8988T (cell line): ENCODE measurements at regions not wholly inside any gene's neighbourhood (a gene's known extent, or its start where the extent isn't known, plus 50 kb on each side); places are given as distances from the start of the nearest gene placed in this dataset.
"Not testable (repeated sequence)": the region's sequence is repeated elsewhere in the genome, so short reads cannot be mapped to it uniquely, and the experiment has no call there.

ENCODE experiments used
- DNase-seq: peaks from one replicate; pipeline ENCODE4 v3.0.0; 2011

DNA sequence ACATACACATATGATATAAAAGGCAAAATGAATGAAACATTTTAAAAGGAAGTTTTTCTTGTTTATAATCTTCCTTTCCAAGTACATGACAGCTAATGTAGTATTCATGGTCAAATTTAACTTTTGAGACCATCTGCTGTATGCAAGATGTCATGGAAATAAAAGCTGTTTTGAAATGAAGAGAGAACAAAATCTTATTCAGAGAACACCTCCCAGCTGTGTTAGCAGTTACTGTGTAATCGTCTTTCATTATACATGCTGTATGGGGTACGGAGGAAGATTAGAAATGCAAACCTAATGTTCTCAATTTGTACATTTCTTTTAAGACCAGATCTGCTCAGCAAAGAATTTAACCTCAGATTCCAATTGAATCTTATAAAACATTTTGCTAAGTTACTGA lies 1182.3 kb downstream of the OTOL1 start:
- DNase-seq: no peak

DNA sequence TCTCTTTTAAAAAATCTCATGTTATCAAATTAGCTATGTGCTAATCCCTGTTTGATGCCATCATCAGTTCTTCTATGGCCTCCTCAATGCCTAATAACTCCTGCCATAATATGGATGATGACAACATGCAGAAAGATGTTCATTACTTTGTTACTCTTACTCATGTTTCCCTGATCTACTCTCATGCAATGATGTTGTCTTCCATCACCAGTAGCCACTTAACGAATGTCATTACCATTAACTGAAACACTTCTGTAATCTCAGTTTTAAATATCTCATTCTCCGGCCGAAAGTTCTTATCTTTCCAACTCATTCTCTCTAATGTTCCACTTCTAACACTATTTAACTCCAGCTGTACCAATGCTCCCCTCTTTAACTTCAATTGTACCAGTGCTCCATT lies 1187.7 kb downstream of the OTOL1 start:
- no peak for DNase-seq

DNA sequence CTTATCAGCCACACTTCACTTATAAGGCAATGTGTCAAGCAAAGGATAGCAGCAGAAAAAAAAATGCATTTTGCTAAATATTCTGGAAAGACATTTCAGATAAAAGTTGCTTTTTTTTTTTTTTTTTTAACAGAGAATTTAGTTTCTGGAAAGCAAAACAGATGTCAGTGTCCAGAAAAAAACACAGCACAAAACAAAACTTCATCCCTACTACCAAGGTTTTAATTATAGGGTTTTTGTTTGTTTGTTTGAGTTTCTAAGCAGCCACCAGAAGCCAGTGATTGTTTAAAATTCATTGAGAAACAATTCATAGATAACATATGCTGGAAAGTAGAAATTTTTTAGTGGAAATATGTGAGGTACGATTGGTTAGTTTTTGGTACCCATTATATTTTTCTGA lies 1202.7 kb downstream of the OTOL1 start:
- DNase-seq: no peak

DNA sequence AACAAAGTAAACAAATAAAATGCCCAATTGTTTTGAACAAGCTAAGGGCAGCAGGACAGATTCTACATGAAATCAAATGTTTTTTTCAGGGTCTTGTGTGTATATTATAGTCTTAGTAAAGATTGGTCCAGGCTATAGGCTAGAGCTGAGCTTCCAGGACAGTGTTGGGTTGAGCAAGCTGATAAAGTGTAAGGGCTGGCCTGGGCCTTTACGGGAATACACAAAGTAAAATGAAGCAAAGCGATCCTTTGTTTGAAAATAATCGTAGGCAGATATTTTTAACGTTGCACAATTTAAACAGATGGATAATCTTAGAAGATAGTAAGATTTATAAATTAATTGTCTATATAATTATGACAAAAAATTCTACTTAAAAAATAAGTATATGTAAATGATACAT lies 1204.6 kb downstream of the OTOL1 start:
- DNase-seq: no peak

DNA sequence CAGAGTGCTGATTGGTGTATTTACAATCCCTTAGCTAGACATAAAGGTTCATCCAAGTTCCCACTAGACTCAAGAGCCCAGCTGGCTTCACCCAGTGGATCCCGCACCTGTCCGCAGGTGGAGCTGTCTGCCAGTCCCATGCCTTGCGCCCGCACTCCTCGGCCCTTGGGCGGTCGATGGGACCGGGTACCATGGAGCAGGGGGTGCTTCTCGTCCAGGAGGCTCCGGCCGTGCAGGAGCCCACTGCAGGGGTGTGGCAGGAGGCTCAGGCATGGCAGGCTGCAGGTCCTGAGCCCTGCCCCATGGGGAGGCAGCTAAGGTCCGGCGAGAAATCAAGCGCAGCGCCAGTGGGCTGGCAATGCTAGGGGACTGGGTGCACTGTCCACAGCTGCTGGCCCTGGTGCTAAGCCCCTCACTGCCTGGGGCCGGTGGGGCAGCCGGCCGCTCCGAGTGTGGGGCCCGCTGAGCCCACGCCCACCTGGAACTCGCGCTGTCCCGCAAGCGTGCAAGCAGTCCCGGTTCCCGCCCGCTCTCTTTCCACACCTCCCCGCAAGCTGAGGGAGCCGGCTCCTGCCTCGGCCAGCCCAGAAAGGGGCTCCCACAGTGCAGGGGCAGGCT lies 1206.3 kb downstream of the OTOL1 start:
- DNase-seq: no peak

DNA sequence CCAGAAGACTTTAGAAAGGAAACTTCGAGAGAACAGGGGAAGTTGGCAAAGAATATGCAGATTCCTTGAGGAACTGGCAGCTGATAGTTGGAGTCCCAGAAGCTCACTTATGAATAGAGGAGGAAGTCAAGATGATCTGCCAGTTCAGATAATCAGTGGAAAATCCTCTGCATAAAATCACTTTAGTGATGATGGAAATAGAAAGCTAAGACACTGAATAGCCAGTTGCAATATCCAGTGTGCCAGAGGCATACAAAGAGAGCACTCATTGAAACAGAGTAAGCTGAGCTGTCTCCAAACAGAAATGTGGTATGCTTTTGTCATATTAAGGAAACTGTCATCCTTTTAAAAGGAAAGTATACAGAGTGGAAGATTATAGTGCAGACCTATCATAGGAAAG lies 1207.6 kb downstream of the OTOL1 start:
- no peak for DNase-seq

DNA sequence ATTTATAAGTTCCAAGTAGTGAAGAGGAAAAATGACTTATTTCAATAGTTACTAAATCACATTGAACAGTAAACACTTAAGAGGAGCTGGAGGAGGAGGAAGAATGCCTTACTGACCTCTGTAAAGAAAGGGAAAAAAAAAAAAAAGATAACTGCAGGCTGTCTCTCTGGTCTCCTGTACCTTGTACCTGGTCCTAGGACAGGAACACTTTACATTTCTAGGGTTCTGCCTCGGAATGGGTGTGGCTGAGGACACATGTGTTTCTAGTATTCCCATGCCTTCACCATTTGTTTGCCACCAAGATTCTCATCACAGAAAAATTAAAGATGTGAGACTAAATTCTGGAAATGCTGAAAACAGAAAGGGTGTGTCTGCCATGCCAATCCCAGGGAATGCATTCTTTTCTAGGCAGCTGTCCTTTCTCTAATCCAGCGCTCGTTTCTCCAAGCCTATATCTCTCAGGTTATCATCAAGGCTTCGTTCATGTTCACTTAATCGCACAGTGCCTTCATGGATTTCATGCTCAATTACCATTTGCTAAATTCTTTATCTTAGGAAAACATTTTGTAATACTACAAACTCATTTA lies 1208.3 kb downstream of the OTOL1 start:
- DNase-seq: no peak

DNA sequence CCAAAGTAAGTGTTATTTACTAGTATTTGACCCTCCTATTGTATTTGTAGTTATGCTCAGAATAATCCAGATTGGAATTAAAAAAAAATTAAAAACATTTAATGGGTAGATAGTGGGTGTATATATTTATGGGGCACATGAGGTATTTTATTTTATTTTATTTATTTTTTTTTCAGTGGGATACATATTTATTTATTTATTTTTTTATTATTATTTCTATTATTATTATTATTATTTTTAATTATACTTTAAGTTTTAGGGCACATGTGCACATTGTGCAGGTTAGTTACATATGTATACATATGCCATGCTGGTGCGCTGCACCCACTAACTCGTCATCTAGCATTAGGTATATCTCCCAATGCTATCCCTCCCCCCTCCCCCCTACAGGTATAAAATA lies 1211.8 kb downstream of the OTOL1 start:
- DNase-seq: not testable (repeated sequence)

DNA sequence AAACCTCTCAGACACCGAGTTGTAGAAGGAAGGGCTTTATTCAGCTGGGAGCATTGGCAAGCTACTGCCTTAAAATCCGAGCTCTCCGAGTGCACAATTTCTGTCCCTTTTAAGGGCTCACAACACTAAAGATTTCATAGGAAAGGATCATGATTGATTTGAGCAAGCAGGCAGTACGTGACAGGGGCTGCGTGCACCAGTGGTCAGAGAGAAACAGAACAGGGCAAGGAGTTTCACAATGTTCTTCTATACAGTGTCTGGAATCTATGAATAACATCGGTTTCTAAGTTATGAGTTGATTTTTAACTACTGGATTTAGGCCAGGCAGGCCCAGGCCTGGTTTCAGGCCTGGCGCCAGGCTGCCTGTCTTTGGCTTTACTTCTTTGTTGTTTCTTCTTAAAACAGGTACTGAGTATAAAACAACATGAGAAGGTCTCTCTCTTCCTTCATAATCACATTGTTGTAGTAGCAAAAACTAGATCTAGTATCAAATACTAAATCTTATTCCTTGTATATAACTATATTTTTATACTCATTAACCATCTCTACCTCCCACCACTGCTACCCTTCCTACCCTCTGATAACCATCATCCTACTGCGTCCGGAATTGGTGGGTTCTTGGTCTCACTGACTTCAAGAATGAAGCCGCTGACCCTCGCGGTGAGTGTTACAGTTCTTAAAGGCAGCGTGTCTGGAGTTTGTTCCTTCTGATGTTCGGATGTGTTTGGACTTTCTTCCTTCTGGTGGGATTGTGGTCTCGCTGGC lies 1212.5 kb downstream of the OTOL1 start:
- not testable (repeated sequence) for DNase-seq

DNA sequence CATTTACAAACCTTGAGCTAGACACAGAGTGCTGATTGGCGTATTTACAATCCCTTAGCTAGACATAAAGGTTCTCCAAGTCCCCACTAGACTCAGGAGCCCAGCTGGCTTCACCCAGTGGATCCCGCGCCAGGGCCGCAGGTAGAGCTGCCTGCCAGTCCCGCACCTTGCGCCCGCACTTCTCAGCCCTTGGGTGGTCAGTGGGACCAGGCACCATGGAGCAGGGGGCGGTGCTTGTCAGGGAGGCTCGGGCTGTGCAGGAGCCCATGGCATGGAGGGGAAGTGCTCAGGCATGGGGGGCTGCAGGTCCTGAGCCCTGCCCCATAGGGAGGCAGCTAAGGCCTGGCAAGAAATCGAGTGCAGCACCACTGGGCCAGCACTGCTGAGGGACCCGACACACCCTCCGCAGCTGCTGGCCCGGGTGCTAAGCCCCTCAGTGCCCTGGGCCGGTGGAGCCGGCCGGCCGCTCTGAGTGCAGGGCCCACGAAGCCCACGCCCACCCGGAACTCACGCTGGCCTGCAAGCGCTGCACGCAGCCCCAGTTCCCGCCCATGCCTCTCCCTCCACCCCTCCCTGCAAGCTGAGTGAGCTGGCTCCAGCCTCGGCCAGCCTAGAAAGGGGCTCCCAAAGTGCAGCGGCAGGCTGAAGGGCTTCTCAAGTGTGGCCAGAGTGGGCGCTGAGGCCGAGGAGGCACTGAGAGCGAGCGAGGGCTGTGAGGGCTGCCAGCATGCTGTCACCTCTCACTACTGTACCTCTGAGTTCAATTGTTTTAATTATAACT lies 1213.9 kb downstream of the OTOL1 start:
- DNase-seq: no peak

DNA sequence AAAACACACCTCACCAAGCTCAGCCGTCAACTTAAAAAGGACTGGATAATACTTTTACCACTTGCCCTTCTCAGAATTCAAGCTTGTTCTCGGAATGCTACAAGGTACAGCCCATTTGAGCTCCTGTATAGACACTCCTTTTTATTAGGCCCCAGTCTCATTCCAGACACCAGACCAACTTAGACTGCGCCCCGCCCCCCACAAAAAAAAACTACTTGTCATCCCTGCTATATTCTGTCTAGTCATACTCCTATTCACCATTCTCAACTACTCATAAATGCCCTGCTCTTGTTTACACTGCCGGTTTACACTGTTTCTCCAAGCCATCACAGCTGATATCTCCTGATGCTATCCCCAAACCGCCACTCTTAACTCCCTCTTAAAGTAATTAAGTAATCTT lies 1220.5 kb downstream of the OTOL1 start:
- DNase-seq: not testable (repeated sequence)

DNA sequence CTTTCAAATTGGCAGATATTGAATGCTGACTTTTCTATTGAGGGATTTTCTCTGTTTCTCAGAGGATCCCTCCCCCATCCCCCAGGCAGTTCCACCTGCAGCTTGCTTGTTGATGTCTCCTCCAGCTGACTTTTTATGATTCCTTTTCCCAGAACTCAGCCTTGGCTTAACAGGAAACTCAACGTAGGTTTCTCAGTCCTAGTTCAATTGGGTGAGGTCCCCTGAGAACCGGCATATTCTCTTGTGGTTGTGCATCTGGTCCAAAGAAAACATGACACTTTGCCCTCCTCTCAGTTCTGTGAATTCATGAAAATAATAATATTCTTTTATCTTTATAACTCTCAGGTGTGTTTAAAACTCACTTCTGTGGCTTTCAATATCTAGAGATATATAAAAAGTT lies 1222.1 kb downstream of the OTOL1 start:
- DNase-seq: no peak

DNA sequence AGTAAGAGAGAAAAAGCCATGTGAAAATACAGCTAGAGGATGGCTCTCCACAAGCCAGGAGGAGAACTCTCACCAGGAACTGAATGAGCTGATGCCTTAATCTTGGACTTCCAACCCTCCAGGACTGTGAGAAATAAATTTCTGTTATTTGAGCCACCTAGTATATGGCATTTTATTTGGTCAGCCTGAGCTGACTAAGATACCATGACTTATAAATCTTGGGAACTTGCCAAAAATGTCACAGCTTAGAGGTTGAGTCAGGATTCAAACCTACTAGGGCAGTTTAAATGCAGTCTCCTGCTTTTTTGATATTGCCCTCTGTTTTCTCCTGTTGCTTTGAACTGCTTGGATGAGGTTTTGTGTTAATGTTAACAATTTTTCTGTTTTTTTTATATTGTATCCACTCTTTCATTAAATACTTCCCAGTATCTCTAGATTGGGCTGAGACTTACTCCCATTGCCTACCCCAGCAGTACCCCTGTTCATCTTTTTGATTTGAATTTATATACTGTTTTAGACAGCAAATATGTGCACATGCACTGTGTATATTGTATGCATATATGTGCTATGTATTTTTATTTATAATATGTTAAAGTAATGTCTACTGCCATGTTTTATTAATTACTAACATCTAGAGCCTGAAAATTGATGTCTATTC lies 1223.2 kb downstream of the OTOL1 start:
- DNase-seq: peak; percentile 20

DNA sequence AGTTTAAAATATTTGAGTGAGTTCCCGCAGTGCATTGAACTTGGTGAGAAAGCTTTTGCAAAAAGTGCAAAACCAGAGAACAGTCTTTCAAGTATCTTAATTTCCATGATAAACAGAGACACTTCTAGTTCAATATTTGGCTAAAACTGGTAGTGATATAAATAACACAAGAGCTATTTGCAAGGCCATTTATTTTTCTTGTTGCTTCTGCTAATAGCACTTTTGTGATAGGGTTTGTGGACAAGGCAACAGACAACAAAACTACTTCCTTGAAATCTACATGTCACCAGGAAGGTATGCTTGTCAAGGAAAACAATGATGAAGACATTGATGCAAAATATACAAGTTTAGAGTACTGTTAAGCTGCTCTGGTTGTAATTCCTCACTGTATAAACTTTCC lies 1225.1 kb downstream of the OTOL1 start:
- no peak for DNase-seq

DNA sequence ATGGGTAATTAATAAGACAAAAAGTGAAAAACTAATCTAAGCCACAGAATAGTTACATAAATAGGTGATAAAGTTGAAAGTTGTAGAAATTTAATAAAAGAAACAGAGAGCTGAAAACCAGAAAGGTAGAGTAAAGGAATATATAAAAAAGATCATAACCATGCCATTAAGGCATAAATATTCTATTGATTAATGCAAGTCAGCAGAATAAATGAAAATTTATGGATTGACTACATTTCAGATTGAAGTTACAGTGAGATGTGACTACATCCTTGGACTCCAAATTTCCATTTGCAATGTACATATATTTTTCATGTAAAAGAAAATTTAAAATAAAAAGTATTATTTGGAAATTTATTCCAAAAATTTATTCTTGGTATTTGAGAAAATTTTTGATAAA lies 1225.7 kb downstream of the OTOL1 start:
- no peak for DNase-seq

DNA sequence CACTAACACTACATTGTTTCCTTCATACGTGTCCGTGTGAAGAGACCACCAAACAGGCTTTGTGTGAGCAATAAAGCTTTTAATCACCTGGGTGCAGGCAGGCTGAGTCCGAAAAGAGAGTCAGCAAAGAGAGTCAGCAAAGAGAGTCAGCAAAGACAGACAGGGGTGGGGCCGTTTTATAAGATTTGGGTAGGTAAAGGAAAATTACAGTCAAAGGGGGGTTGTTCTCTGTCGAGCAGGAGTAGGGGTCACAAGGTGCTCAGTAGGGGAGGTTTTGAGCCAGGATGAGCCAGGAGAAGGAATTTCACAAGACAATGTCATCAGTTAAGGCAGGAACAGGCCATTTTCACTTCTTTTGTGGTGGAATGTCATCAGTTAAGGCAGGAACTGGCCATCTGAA lies 1226.2 kb downstream of the OTOL1 start:
- not testable (repeated sequence) for DNase-seq

DNA sequence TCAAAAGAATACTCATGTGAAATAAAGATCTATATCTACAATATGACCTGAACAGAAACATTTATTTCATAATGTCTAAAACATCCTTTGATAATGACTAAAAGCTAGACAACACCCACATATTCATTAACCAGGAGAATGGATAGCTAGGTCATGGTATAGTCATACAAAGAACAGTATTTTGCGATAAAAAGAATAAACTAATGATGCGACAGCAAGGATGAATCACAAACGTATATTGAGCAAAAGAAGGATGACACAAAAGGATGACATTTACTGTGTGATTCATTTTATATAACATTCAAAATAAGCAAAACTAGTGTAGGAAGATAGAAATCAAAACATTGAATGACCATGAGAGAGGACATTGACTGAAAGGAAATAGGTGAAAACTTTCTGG lies 1233.1 kb downstream of the OTOL1 start:
- no peak for DNase-seq

DNA sequence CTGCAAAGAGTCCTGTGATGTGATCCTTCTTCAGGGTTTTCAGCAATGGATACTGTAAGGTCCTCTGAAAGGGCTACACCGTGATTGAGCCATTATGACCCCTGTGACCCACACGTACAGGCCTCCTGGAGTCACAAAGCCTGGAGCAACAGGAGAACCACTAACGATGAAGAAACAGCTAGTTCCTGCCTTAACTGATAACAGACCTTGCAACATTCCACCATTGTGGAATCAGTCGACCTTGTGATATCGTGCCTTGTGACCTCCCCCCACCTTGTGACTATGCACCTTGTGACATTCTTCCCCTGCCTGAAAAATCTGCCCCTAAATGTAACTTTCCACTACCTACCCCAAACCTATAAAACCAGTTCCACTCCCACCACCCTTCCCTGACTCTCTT lies 1235.4 kb downstream of the OTOL1 start:
- not testable (repeated sequence) for DNase-seq

DNA sequence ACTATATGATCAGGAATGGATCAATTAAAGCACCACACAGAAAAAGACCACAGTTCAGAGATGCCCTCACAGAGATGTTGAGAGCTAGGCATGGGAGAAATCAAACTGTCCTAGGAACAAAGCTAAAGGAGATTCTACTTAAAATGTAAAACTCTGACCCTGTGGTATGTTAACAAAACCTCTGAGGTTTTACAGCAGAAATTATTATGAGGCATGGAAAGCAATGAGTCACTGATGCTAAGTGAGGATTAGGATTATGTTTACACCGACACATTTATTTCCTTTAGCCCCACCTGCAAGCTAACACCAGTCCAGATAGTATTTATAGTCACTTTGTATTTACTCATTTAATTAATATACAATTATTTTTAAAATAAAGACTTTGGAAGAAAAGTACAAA lies 1242.2 kb downstream of the OTOL1 start:
- no peak for DNase-seq

DNA sequence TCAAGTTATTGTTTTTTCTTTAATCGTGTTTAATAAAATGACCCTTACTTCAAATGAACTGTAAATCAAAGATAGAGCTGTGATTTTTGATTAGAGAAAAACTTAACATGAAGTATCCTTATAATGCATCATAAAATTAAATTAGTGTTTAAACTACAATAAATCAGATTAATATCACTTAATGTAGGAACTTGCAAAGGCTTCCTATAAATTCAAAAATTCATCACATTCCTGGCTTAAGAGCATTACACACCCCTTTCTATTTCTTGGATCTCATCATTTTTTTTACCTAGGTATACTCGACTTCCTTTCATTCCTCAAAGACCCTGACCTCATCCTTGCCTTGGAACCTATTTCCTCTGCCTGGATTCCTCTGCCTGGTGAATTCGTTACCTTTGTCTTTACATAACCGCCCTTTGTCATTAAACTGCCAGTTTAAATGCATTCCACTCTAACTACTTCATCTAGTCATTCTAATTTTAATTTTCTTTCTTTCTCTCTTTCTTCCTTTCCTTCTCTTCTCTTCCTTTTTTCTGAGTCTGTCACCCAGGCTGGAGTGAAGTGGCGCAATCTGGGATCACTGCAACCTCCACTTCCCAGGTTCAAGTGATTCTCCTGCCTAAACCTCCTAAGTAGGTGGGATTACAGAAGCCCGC lies 1244.5 kb downstream of the OTOL1 start:
- no peak for DNase-seq

DNA sequence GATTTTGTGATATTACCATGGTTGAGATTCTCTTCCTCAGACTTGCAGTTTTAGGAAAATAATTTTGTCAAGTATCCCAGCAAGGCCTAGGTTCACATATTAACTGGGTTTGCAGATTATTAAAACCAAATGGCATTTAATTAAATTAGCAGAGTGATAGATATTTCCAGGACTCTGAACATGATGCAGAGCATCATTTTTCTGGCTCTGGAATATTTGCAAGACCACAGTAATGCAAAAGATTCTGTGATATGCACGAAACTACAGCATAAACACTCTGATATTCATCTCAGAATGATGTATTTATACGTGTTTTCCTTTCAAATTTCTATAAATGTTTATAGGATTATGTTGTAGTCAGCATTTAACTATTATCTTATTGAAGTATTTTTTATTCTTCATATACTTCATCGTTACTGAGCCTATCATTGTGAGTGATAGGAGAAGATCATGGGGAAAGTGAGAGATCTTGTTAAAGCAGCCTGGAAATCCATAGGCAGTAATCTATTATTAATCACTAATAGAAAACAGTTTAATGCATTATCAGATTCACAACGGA lies 1245.6 kb downstream of the OTOL1 start:
- no peak for DNase-seq

DNA sequence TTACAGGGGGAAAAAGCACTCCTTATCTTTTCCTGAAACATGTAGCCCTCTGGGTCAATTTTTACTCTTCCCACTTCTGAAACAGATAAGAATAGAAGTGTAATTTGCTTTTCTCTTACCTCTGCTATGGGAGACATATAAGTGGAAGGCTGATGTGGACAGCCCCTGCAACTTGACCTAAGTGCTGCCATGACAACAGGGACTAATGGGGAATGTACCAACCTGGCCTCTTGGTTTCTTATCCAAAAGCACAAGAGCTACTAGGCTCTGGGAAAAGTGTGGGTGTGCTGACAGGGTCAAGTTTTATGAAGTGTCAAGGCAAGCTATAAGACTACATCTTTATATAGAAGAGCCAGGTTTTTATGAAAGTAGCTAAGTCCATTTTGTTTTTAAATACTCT lies 1246.5 kb downstream of the OTOL1 start:
- DNase-seq: no peak
